ENCODE measurements at regions not wholly inside any gene's neighbourhood (a gene's known extent, or its start where the extent isn't known, plus 50 kb on each side); places are given as distances from the start of the nearest gene placed in this dataset.

- DNase-seq: no peak
- Mint-ChIP-seq H3K27ac (peak overlapping the region; percentile 8), H3K4me1 (no peaks in the 10 kb centered on the region), H3K36me3 (ENCODE audit: low read depth) (no peaks in the 10 kb centered on the region), H3K4me3 (no peak overlapping the region), H3K27me3 (peaks cover 4% of the 10 kb centered on the region)
- H3K9me3 ChIP-seq (ENCODE audit: control insufficient read depth, low read length, poor library complexity, severe bottlenecking): no peaks in the 10 kb centered on the region
- no peak for ATAC-seq
Measured at GRCh38 chr4:151908201-151908600, 147.4 kb upstream of the GATB start.

- no peak for ATAC-seq
- Mint-ChIP-seq H3K4me3 (no peak overlapping the region), H3K27ac (no peak overlapping the region), H3K27me3 (peaks cover 3% of the 10 kb centered on the region), H3K36me3 (ENCODE audit: low read depth) (no peaks in the 10 kb centered on the region), H3K4me1 (no peaks in the 10 kb centered on the region)
- no peak for DNase-seq
- H3K9me3 ChIP-seq (ENCODE audit: control insufficient read depth, low read length, poor library complexity, severe bottlenecking): no peaks in the 10 kb centered on the region
Measured at GRCh38 chr4:151906438-151906837, 145.6 kb upstream of the GATB start.

- Mint-ChIP-seq H3K27me3 (no peaks in the 10 kb centered on the region), H3K27ac (no peak overlapping the region), H3K36me3 (ENCODE audit: low read depth) (no peaks in the 10 kb centered on the region), H3K4me3 (no peak overlapping the region), H3K4me1 (no peaks in the 10 kb centered on the region)
- no peak for ATAC-seq
- H3K9me3 ChIP-seq (ENCODE audit: control insufficient read depth, low read length, poor library complexity, severe bottlenecking): no peaks in the 10 kb centered on the region
- DNase-seq: no peak
Measured at GRCh38 chr4:151905197-151905596, 144.4 kb upstream of the GATB start.

- DNase-seq (no peak), ATAC-seq (no peak)
- H3K4me3 Mint-ChIP-seq: no peak overlapping the region
- H3K27ac Mint-ChIP-seq: no peak overlapping the region
- H3K9me3 ChIP-seq (ENCODE audit: control insufficient read depth, low read length, poor library complexity, severe bottlenecking): no peaks in the 10 kb centered on the region
- H3K36me3 Mint-ChIP-seq (ENCODE audit: low read depth): no peaks in the 10 kb centered on the region
- no peaks in the 10 kb centered on the region for H3K27me3 Mint-ChIP-seq
- no peaks in the 10 kb centered on the region for H3K4me1 Mint-ChIP-seq
Measured at GRCh38 chr4:151901631-151902030, 140.8 kb upstream of the GATB start.

- H3K9me3 ChIP-seq (ENCODE audit: control insufficient read depth, low read length, poor library complexity, severe bottlenecking): no peaks in the 10 kb centered on the region
- H3K36me3 Mint-ChIP-seq (ENCODE audit: low read depth): no peaks in the 10 kb centered on the region
- no peak for ATAC-seq
- H3K27me3 Mint-ChIP-seq: no peaks in the 10 kb centered on the region
- no peak overlapping the region for H3K27ac Mint-ChIP-seq
- no peaks in the 10 kb centered on the region for H3K4me1 Mint-ChIP-seq
- no peak for DNase-seq
- no peak overlapping the region for H3K4me3 Mint-ChIP-seq
Measured at GRCh38 chr4:151896880-151897279, 136.1 kb upstream of the GATB start.

- Mint-ChIP-seq H3K36me3 (ENCODE audit: low read depth) (no peaks in the 10 kb centered on the region), H3K27ac (no peak overlapping the region), H3K27me3 (no peaks in the 10 kb centered on the region), H3K4me1 (no peaks in the 10 kb centered on the region), H3K4me3 (no peak overlapping the region)
- no peak for DNase-seq
- no peak for ATAC-seq
- H3K9me3 ChIP-seq (ENCODE audit: control insufficient read depth, low read length, poor library complexity, severe bottlenecking): no peaks in the 10 kb centered on the region
Measured at GRCh38 chr4:151895671-151896070, 134.9 kb upstream of the GATB start.

- Mint-ChIP-seq H3K4me3 (no peak overlapping the region), H3K27me3 (no peaks in the 10 kb centered on the region), H3K36me3 (ENCODE audit: low read depth) (no peaks in the 10 kb centered on the region), H3K4me1 (no peaks in the 10 kb centered on the region), H3K27ac (no peak overlapping the region)
- DNase-seq (no peak), ATAC-seq (no peak)
- no peaks in the 10 kb centered on the region for H3K9me3 ChIP-seq (ENCODE audit: control insufficient read depth, low read length, poor library complexity, severe bottlenecking)
Measured at GRCh38 chr4:151894246-151894645, 133.4 kb upstream of the GATB start.

- ATAC-seq (peak; percentile 55), DNase-seq (no peak)
- Mint-ChIP-seq H3K27me3 (no peaks in the 10 kb centered on the region), H3K4me3 (no peak overlapping the region), H3K36me3 (ENCODE audit: low read depth) (no peaks in the 10 kb centered on the region), H3K4me1 (peaks cover 7% of the 10 kb centered on the region), H3K27ac (no peak overlapping the region)
- H3K9me3 ChIP-seq (ENCODE audit: control insufficient read depth, low read length, poor library complexity, severe bottlenecking): no peaks in the 10 kb centered on the region
Measured at GRCh38 chr4:151888367-151888866, 127.6 kb upstream of the GATB start.

- no peak for ATAC-seq
- no peaks in the 10 kb centered on the region for H3K27me3 Mint-ChIP-seq
- peaks cover 11% of the 10 kb centered on the region for H3K4me1 Mint-ChIP-seq
- H3K36me3 Mint-ChIP-seq (ENCODE audit: low read depth): no peaks in the 10 kb centered on the region
- H3K27ac Mint-ChIP-seq: no peak overlapping the region
- H3K9me3 ChIP-seq (ENCODE audit: control insufficient read depth, low read length, poor library complexity, severe bottlenecking): no peaks in the 10 kb centered on the region
- no peak for DNase-seq
- no peak overlapping the region for H3K4me3 Mint-ChIP-seq
Measured at GRCh38 chr4:151887816-151888180, 127.0 kb upstream of the GATB start.

- no peak for DNase-seq
- Mint-ChIP-seq H3K4me3 (no peak overlapping the region), H3K4me1 (peaks cover 17% of the 10 kb centered on the region), H3K27ac (no peak overlapping the region), H3K36me3 (ENCODE audit: low read depth) (no peaks in the 10 kb centered on the region), H3K27me3 (no peaks in the 10 kb centered on the region)
- no peaks in the 10 kb centered on the region for H3K9me3 ChIP-seq (ENCODE audit: control insufficient read depth, low read length, poor library complexity, severe bottlenecking)
- ATAC-seq: no peak
Measured at GRCh38 chr4:151887031-151887815, 126.4 kb upstream of the GATB start.

GRCh38 chr4:151885123-151885522 is 124.3 kb upstream of the GATB start:
- no peak for ATAC-seq
- H3K9me3 ChIP-seq (ENCODE audit: control insufficient read depth, low read length, poor library complexity, severe bottlenecking): no peaks in the 10 kb centered on the region
- H3K27me3 Mint-ChIP-seq: no peaks in the 10 kb centered on the region
- no peak overlapping the region for H3K27ac Mint-ChIP-seq
- H3K4me3 Mint-ChIP-seq: no peak overlapping the region
- peaks cover 27% of the 10 kb centered on the region for H3K4me1 Mint-ChIP-seq
- no peaks in the 10 kb centered on the region for H3K36me3 Mint-ChIP-seq (ENCODE audit: low read depth)
- DNase-seq: no peak

- Mint-ChIP-seq H3K36me3 (ENCODE audit: low read depth) (peaks cover 3% of the 10 kb centered on the region), H3K27me3 (no peaks in the 10 kb centered on the region), H3K27ac (no peak overlapping the region), H3K4me1 (peaks cover 32% of the 10 kb centered on the region), H3K4me3 (no peak overlapping the region)
- ATAC-seq (no peak), DNase-seq (no peak)
- H3K9me3 ChIP-seq (ENCODE audit: control insufficient read depth, low read length, poor library complexity, severe bottlenecking): no peaks in the 10 kb centered on the region
Measured at GRCh38 chr4:151883747-151884146, 122.9 kb upstream of the GATB start.

GRCh38 chr4:151882072-151882803 is 121.4 kb upstream of the GATB start:
- peak overlapping the region; percentile 72 for H3K27ac Mint-ChIP-seq
- ATAC-seq: peak; percentile 44
- DNase-seq: no peak
- no peaks in the 10 kb centered on the region for H3K27me3 Mint-ChIP-seq
- H3K4me1 Mint-ChIP-seq: peaks cover 26% of the 10 kb centered on the region
- peak overlapping the region; percentile 67 for H3K4me3 Mint-ChIP-seq
- no peaks in the 10 kb centered on the region for H3K9me3 ChIP-seq (ENCODE audit: control insufficient read depth, low read length, poor library complexity, severe bottlenecking)
- peaks cover 3% of the 10 kb centered on the region for H3K36me3 Mint-ChIP-seq (ENCODE audit: low read depth)

Data from T-helper 17 cell (primary cell).